WTC11 (cell line): ENCODE measurements at regions not wholly inside any gene's neighbourhood (a gene's known extent, or its start where the extent isn't known, plus 50 kb on each side); places are given as distances from the start of the nearest gene placed in this dataset.
"Not testable (repeated sequence)": the region's sequence is repeated elsewhere in the genome, so short reads cannot be mapped to it uniquely, and the experiment has no call there.

ENCODE experiments used
- ATAC-seq: fragments of 200-7000 bp; cut with Tn5 transposase; 2 replicates; pipeline ENCODE4 v1.10.0; 2021; ENCODE audit warnings: mild to moderate bottlenecking, moderate library complexity
- CTCF ChIA-PET: fragments of 300-600 bp; sonication (Branson Sonifier 250); formaldehyde crosslinking; loops from one replicate; lab custom pipeline; 2021; ENCODE audit warnings: antibody characterized with exemption; lab: Charles Lee
- POLR2A ChIA-PET: fragments of 350-600 bp; sonication (Branson Sonifier 250); formaldehyde crosslinking; loops from one replicate; lab custom pipeline; 2021; ENCODE audit warnings: antibody characterized with exemption; lab: Charles Lee
- DNase-seq: peaks from one replicate; pipeline ENCODE4 v3.0.0; 2021; ENCODE audit warnings: low spot score
- H3K27ac Mint-ChIP-seq: 2 replicates; pipeline ENCODE4 v1.8.0; 2021; ENCODE audit warnings: mixed read lengths
- H3K27me3 Mint-ChIP-seq: 2 replicates; pipeline ENCODE4 v1.8.0; 2021; ENCODE audit warnings: low read depth, mild to moderate bottlenecking, moderate library complexity, mixed read lengths
- H3K36me3 Mint-ChIP-seq: 2 replicates; pipeline ENCODE4 v1.8.0; 2021; ENCODE audit warnings: mixed read lengths
- H3K4me1 Mint-ChIP-seq: 2 replicates; pipeline ENCODE4 v1.8.0; 2022; ENCODE audit warnings: mixed read lengths
- H3K4me3 Mint-ChIP-seq: 2 replicates; pipeline ENCODE4 v1.8.0; 2021; ENCODE audit warnings: mild to moderate bottlenecking, moderate library complexity, mixed read lengths
- H3K9me3 Mint-ChIP-seq: 2 replicates; pipeline ENCODE4 v1.8.0; 2021; ENCODE audit warnings: mixed read lengths
- ATF6 ChIP-seq: sonication (generic); formaldehyde crosslinking; IDR thresholded peaks from 2 replicates; pipeline ENCODE4 v1.8.1; 2023; ENCODE audit warnings: mild to moderate bottlenecking, missing genetic modification reagents
- E2F5 ChIP-seq: sonication (generic); formaldehyde crosslinking; IDR thresholded peaks from 2 replicates; pipeline ENCODE4 v1.8.1; 2022; ENCODE audit warnings: mild to moderate bottlenecking, moderate library complexity, missing genetic modification reagents
- ELF4 ChIP-seq: sonication (generic); formaldehyde crosslinking; IDR thresholded peaks from 2 replicates; pipeline ENCODE4 v1.8.1; 2022; ENCODE audit warnings: low read depth, mild to moderate bottlenecking, moderate library complexity, missing genetic modification reagents
- ETV6 ChIP-seq: sonication (generic); formaldehyde crosslinking; IDR thresholded peaks from 2 replicates; pipeline ENCODE4 v1.8.1; 2022; ENCODE audit warnings: mild to moderate bottlenecking, missing genetic modification reagents
- IRF1 ChIP-seq: sonication (generic); formaldehyde crosslinking; IDR thresholded peaks from 2 replicates; pipeline ENCODE4 v1.8.0; 2023; ENCODE audit warnings: missing genetic modification reagents
- JAZF1 ChIP-seq: fragments of 250-450 bp; sonication (Bioruptor Pico); IDR thresholded peaks from 2 replicates; pipeline ENCODE4 v1.9.0; 2021; ENCODE audit warnings: moderate library complexity, mild to moderate bottlenecking, inconsistent platforms
- JUN ChIP-seq: sonication (generic); formaldehyde crosslinking; IDR thresholded peaks from 2 replicates; pipeline ENCODE4 v1.8.0; 2023; ENCODE audit warnings: mild to moderate bottlenecking, missing genetic modification reagents
- PREB ChIP-seq: sonication (generic); formaldehyde crosslinking; IDR thresholded peaks from 2 replicates; pipeline ENCODE4 v1.8.1; 2022; ENCODE audit warnings: mild to moderate bottlenecking, missing genetic modification reagents, moderate library complexity, borderline replicate concordance
- PRRX2 ChIP-seq: fragments of 250-450 bp; sonication (Bioruptor Pico); IDR thresholded peaks from 2 replicates; pipeline ENCODE4 v1.8.0; 2021; ENCODE audit warnings: mild to moderate bottlenecking
- RELA ChIP-seq: sonication (generic); formaldehyde crosslinking; IDR thresholded peaks from 2 replicates; pipeline ENCODE4 v1.8.1; 2022; ENCODE audit warnings: missing genetic modification reagents, mild to moderate bottlenecking, borderline replicate concordance
- SMAD3 ChIP-seq: sonication (generic); formaldehyde crosslinking; IDR thresholded peaks from 2 replicates; pipeline ENCODE4 v1.8.0; 2022; ENCODE audit warnings: missing genetic modification reagents, mild to moderate bottlenecking, borderline replicate concordance
- TEAD4 ChIP-seq: sonication (generic); formaldehyde crosslinking; IDR thresholded peaks from 2 replicates; pipeline ENCODE4 v1.8.0; 2022; ENCODE audit warnings: mild to moderate bottlenecking, missing genetic modification reagents
- ZMAT4 ChIP-seq: fragments of 250-450 bp; sonication (Bioruptor Pico); IDR thresholded peaks from 2 replicates; pipeline ENCODE4 v1.9.0; 2021; ENCODE audit warnings: mild to moderate bottlenecking
- ZNF121 ChIP-seq: sonication (generic); formaldehyde crosslinking; IDR thresholded peaks from 2 replicates; pipeline ENCODE4 v1.8.0; 2023; ENCODE audit warnings: missing genetic modification reagents
- ZNF138 ChIP-seq: sonication (generic); formaldehyde crosslinking; conservative IDR thresholded peaks from 2 replicates; pipeline ENCODE4 v1.8.1; 2022; ENCODE audit warnings: mild to moderate bottlenecking, moderate library complexity, missing genetic modification reagents
- ZNF232 ChIP-seq: sonication (generic); formaldehyde crosslinking; IDR thresholded peaks from 2 replicates; pipeline ENCODE4 v1.8.0; 2022; ENCODE audit warnings: mild to moderate bottlenecking, missing genetic modification reagents
- ZNF671 ChIP-seq: fragments of 250-450 bp; sonication (Bioruptor Pico); IDR thresholded peaks from 2 replicates; pipeline ENCODE4 v1.8.0; 2021; ENCODE audit warnings: mild to moderate bottlenecking
- ZSCAN18 ChIP-seq: fragments of 250-450 bp; sonication (Bioruptor Pico); IDR thresholded peaks from 2 replicates; pipeline ENCODE4 v2.1.2; 2022; ENCODE audit warnings: mild to moderate bottlenecking, moderate library complexity
- TF ChIP-seq, protein P1 (sequence below): sonication (generic); formaldehyde crosslinking; conservative IDR thresholded peaks from 2 replicates; pipeline ENCODE4 v1.8.1; 2022; ENCODE audit warnings: mild to moderate bottlenecking, missing genetic modification reagents

- TF ChIP-seq ATF6 (CRISPR knock-in tag) = no peak
- no peak for TF ChIP-seq JAZF1
- TF ChIP-seq, all 79 proteins: peak for 0
Measured at GRCh38 chr1:30160999-30161689, 562.2 kb downstream of the MATN1 start (continued).

GRCh38 chr1:30159015-30159414, 564.4 kb downstream of the MATN1 start:
- no peak overlapping the region for H3K4me3 Mint-ChIP-seq
- H3K36me3 Mint-ChIP-seq = peaks cover 20% of the 10 kb centered on the region
- no peak overlapping the region for H3K27ac Mint-ChIP-seq
- ChIA-PET CTCF (no interaction called here), POLR2A (no interaction called here)
- ATAC-seq (no peak), DNase-seq (no peak)
- H3K4me1 Mint-ChIP-seq = peaks cover 31% of the 10 kb centered on the region
- peaks cover 31% of the 10 kb centered on the region for H3K9me3 Mint-ChIP-seq
- peaks cover 8% of the 10 kb centered on the region for H3K27me3 Mint-ChIP-seq
- TF ChIP-seq ZNF671 (CRISPR knock-in tag) = no peak

DNA sequence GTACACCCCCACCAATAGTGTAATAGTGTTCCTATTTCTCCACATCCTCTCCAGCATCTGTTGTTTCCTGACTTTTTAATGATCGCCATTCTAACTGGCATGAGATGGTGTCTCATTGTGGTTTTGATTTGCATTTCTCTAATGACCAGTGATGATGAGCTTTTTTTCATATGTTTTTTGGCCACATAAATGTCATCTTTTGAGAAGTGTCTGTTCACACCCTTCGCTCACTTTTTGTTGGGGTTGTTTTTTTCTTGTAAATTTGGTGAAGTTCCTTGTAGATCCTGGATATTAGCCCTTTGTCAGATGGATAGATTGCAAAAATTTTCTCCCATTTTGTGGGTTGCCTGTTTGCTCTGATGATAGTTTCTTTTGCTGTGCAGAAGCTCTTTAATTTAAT, 567.7 kb downstream of the MATN1 start:
- ATAC-seq, CTCF ChIA-PET, H3K4me3 Mint-ChIP-seq, H3K27ac Mint-ChIP-seq, POLR2A ChIA-PET, DNase-seq: not testable (repeated sequence)
- H3K36me3 Mint-ChIP-seq = peaks cover 41% of the 10 kb centered on the region
- H3K4me1 Mint-ChIP-seq = peaks cover 34% of the 10 kb centered on the region
- H3K9me3 Mint-ChIP-seq = peaks cover 45% of the 10 kb centered on the region
- H3K27me3 Mint-ChIP-seq = peaks cover 16% of the 10 kb centered on the region

- H3K27ac Mint-ChIP-seq, ATAC-seq, POLR2A ChIA-PET, DNase-seq, H3K4me3 Mint-ChIP-seq: not testable (repeated sequence)
- Mint-ChIP-seq H3K4me1 (peaks cover 34% of the 10 kb centered on the region), H3K27me3 (peaks cover 16% of the 10 kb centered on the region), H3K36me3 (peaks cover 45% of the 10 kb centered on the region), H3K9me3 (peaks cover 50% of the 10 kb centered on the region)
- CTCF ChIA-PET = interaction anchor here (1.2 to 1.3 kb wide), 2 partner anchors 43 to 225 kb away, joined by 3 read pairs; no protein-coding TSS in a partner anchor
Measured at GRCh38 chr1:30155253-30155652, 568.1 kb downstream of the MATN1 start.

GRCh38 chr1:30153743-30154449, 569.5 kb downstream of the MATN1 start:
- peaks cover 33% of the 10 kb centered on the region for H3K4me1 Mint-ChIP-seq
- peaks cover 16% of the 10 kb centered on the region for H3K27me3 Mint-ChIP-seq
- ChIA-PET CTCF (interaction anchor here (1.2 to 1.3 kb wide), 2 partner anchors 42 to 226 kb away, joined by 3 read pairs; no protein-coding TSS in a partner anchor), POLR2A (no interaction called here)
- H3K36me3 Mint-ChIP-seq = peaks cover 46% of the 10 kb centered on the region
- ATAC-seq = no peak
- H3K27ac Mint-ChIP-seq = no peak overlapping the region
- peaks cover 63% of the 10 kb centered on the region for H3K9me3 Mint-ChIP-seq
- no peak for DNase-seq
- H3K4me3 Mint-ChIP-seq = no peak overlapping the region
- TF ChIP-seq PRRX2 (CRISPR knock-in tag) (no peak), ZNF138 (CRISPR knock-in tag) (no peak), ZNF232 (CRISPR knock-in tag) (no peak), RELA (CRISPR knock-in tag) (no peak), ELF4 (CRISPR knock-in tag) (no peak), ZNF121 (no peak), ZSCAN18 (CRISPR knock-in tag) (no peak), SMAD3 (CRISPR knock-in tag) (no peak), ZMAT4 (CRISPR knock-in tag) (no peak), PREB (CRISPR knock-in tag) (no peak), TEAD4 (CRISPR knock-in tag) (no peak), IRF1 (CRISPR knock-in tag) (no peak), JUN (CRISPR knock-in tag) (no peak), ETV6 (CRISPR knock-in tag) (no peak), E2F5 (no peak)
- TF ChIP-seq, protein P1, sequence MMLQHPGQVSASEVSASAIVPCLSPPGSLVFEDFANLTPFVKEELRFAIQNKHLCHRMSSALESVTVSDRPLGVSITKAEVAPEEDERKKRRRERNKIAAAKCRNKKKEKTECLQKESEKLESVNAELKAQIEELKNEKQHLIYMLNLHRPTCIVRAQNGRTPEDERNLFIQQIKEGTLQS = no peak
